HG02885 (cell line): ENCODE measurements at regions not wholly inside any gene's neighbourhood (a gene's known extent, or its start where the extent isn't known, plus 50 kb on each side); places are given as distances from the start of the nearest gene placed in this dataset.
"Not testable (repeated sequence)": the region's sequence is repeated elsewhere in the genome, so short reads cannot be mapped to it uniquely, and the experiment has no call there.

Experiments
- ATAC-seq: cut with Tn5 transposase; IDR thresholded peaks from one replicate; pipeline ENCODE4 v1.9.1; 2021; ENCODE audit warnings: mild to moderate bottlenecking; ENCODE audit not compliant: unreplicated experiment, poor library complexity

DNA sequence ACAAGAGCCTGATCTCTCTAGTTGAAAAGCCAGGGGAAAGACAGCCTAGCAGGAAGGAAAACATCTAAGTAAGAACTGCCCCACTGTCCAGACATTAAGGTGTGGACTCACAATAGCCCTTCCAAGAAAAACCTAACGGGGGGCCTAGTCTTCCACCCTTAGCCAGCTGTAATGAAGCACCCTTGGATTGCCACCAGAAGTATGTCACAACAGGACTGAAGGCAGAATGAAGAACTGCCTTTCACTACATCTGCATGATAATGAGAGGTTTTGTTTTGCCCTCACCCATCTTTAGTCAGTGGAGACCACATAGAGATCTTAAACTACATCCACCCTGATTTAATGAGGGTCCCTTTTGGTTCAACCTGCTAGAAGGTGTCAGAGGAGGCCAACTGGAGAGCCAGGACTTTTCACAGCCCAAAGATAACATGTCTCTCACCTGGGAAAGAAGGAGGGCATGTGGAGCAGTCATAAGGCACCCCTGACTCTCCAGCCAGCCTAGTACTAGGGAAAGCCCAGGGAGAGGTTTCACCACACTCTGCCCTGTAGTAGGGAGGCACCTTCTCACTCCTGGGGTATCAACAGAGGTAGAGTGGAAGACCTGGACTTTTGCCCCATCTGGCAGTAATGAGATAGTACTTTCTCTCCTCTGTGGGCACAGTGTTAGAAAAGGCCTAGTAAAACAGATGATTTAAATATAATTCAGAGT is 1017.4 kb upstream of the MANEA start:
- ATAC-seq: no peak

- not testable (repeated sequence) for ATAC-seq
These were observed 1020.1 kb upstream of the MANEA start for GRCh38 chr6:94557207-94557606.

- ATAC-seq: no peak
These were observed 1029.1 kb upstream of the MANEA start for GRCh38 chr6:94548201-94548600.

DNA sequence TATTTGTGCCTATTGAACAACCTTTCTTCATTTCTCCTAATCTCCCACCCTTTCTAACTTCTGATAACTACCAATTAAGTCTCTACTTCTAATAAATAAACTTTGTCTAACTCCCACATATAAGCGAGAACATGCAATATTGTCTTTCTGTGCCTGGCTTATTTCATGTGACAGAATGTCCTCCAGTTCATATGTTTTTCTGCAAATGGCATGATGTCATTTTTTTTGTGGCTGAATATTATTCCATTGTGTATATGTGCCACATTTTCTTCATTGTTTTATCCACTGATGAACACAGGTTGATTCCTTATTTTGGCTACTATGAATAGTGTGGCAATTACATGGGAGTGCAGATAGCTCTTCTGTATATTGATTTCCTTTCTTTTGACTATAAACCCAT is 1041.5 kb upstream of the MANEA start:
- ATAC-seq: no peak

GRCh38 chr6:94511502-94512088 is 1065.7 kb upstream of the MANEA start:
- no peak for ATAC-seq

DNA sequence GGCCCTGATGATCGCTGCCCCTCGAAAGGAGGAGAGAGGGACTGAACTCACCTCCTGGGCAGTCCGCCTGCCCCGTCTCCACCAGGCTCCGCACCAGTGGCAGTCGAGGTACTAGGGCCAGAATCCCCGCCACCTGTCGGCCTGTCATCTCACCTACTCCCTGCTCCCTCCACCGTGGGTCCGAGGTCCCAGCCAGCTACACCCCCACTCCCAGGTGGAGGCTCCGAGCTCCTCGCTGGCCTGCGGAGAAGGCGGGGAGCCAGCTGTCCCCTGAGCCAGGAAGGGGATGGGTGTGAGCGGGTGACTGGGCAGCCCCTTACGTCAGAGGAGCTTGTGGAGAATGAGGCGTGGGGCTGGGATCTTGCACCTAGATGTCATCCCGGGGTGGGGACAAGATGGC is 1066.5 kb upstream of the MANEA start:
- no peak for ATAC-seq

- no peak for ATAC-seq
These were observed 1075.8 kb upstream of the MANEA start for GRCh38 chr6:94501516-94501915.

- ATAC-seq: no peak
These were observed 1078.7 kb upstream of the EPHA7 start for GRCh38 chr6:94498099-94498498.

GRCh38 chr6:94494500-94494899 is 1075.1 kb upstream of the EPHA7 start:
- ATAC-seq: no peak

- no peak for ATAC-seq
These were observed 1068.0 kb upstream of the EPHA7 start for GRCh38 chr6:94487371-94487770.

DNA sequence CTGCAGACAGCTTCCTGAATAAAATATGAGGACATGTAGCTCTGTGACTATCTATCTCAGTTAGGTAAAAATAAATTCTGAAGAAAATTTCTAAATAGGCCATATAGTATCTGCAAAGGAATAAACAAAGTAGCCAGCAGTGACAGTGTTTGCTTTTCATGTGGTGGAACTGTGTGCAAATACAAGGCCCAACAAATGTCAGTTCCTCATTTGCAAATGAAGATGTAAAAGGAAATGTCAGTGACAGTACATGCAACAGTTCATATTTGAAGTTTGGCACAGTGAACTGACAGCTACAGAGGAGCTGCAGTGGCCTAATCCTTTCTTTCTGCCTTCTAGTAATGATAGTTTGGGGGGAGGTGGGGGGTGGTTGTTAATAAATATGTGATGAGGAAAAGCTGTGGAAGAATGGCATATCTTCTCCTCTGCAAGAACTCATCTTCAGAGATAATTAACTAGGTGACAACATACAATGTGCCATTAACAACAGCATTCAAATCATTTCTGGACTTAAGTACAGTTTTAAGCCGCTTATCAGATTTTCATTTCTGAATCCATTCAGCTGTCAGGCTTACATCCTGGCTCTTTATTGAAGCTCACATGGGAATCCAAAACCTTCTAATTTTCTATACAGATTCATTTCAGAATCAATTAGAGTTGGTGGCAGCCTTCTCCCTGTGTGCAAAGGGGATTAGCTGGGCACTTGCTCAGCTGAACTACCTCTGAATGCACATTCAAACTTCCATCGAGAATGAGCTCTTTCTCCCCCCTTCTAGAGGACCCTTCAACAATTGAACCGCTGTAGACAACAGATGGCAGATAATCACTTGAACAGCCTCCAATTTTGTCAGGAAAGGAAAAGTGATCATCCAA is 1059.0 kb upstream of the EPHA7 start:
- no peak for ATAC-seq

DNA sequence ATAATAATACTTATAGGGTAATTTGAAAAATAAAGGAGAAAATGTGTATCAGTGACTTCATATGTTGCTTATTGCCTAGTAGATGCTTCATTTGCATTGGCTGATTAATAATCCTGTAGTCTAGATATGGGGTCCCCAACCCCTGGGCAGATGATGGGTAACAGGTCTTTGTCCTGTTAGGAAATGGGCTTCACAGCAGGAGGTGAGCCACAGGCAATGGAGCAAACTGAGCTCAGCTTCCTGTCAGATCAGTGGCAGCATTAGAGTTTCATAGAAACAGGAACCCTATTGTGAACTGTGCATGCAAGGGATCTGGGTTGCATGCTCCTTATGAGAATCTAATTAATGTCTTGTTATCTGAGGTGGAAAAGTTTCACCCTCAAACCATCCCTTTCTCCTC is 1049.5 kb upstream of the EPHA7 start:
- ATAC-seq: no peak

GRCh38 chr6:94464018-94464510 is 1044.7 kb upstream of the EPHA7 start:
- no peak for ATAC-seq

GRCh38 chr6:94463306-94463705 is 1043.9 kb upstream of the EPHA7 start:
- ATAC-seq: no peak

- no peak for ATAC-seq
These were observed 1042.9 kb upstream of the EPHA7 start for GRCh38 chr6:94462231-94462630.

DNA sequence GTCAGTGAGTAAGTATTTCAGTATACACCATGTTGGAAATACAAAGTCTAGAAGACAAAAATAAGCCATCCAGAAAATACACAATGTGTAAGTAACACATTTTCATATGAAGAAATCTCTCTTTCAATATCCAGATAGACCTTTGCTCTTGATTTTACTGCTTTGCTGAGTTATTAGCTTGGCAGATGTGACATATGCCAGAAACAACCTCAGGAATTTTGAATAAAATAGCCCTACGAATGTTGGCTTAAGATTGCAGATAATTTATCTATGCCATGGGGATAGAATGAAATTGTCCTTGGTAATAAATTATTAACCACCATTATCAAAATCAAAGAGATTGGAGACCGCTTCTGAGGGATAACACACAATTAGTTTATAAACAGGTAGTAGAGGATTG is 1036.9 kb upstream of the EPHA7 start:
- ATAC-seq: no peak

GRCh38 chr6:94454231-94454630 is 1034.9 kb upstream of the EPHA7 start:
- ATAC-seq: no peak

GRCh38 chr6:94446120-94446519 is 1026.8 kb upstream of the EPHA7 start:
- no peak for ATAC-seq

- ATAC-seq: no peak
These were observed 1024.3 kb upstream of the EPHA7 start for GRCh38 chr6:94443701-94444100.

DNA sequence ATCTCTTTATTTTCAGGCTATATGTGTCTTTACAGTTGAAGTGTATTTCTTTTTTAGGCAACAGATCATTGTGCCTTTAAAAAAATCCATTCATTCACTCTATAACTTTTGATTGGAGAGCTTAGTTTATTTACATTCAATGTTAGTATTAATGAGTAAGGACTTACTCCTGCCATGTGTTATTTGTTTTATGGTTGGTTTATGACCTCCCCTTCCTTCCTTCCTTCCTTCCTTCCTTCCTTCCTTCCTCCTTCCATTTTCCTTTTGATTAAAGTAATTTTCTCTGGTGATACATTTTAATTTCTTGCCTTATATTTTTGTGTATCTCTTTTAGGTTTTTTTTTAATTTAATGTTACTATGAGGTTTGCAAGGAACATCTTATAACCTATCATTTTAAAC is 1005.3 kb upstream of the EPHA7 start:
- ATAC-seq: no peak

- ATAC-seq: no peak
These were observed 998.0 kb upstream of the EPHA7 start for GRCh38 chr6:94417363-94417762.
